Left ventricle myocardium superior (tissue), 1 donor: ENCODE measurements at regions not wholly inside any gene's neighbourhood (a gene's known extent, or its start where the extent isn't known, plus 50 kb on each side); places are given as distances from the start of the nearest gene placed in this dataset.

Experiments
- ATAC-seq: fragments of 200-7000 bp; cut with Tn5 transposase; one replicate; pipeline ENCODE4 v1.9.1; 2020; ENCODE audit warnings: mild to moderate bottlenecking, moderate library complexity
- DNase-seq: peaks from one replicate; pipeline ENCODE4 v3.0.0-alpha.2; 2020
- intact Hi-C: fragments of 100-400 bp; cut with micrococcal nuclease; formaldehyde crosslinking; loops from one replicate; pipeline ENCODE4 v1.11.0; 2022
- donor health status: DM: no; HTN: yes; CAD: no; lungs with severe emphysema.

GRCh38 chr3:56856752-56857151 is 55.0 kb upstream of the ARHGEF3 start:
- no peak for ATAC-seq
- DNase-seq: no peak
- intact Hi-C loops: no loop called here

GRCh38 chr3:56855856-56856512 is 54.2 kb upstream of the ARHGEF3 start:
- DNase-seq (peak; percentile 44), ATAC-seq (no peak)
- intact Hi-C loops: no loop called here

- ATAC-seq: no peak
- intact Hi-C loops: no loop called here
Measured at GRCh38 chr3:56854856-56855611, 53.3 kb upstream of the ARHGEF3 start.

GRCh38 chr3:56851966-56852884 is 50.5 kb upstream of the ARHGEF3 start:
- ATAC-seq (no peak), DNase-seq (no peak)
- intact Hi-C loops: no loop called here

More at GRCh38 chr3:56854856-56855611, 53.3 kb upstream of the ARHGEF3 start:
- DNase-seq: no peak
